Gastrocnemius medialis (tissue), 4 donors: ENCODE measurements at regions not wholly inside any gene's neighbourhood (a gene's known extent, or its start where the extent isn't known, plus 50 kb on each side); places are given as distances from the start of the nearest gene placed in this dataset.
"Not testable (repeated sequence)": the region's sequence is repeated elsewhere in the genome, so short reads cannot be mapped to it uniquely, and the experiment has no call there.

Experiments
- ATAC-seq, 2 donors: fragments of 150-250 bp; one replicate each; pipeline ENCODE4 v1.9.1; 2016
- DNase-seq, 2 donors: peaks; one replicate each; pipeline ENCODE4 v3.0.0-alpha.2; 2019
- H3K27ac ChIP-seq, 4 donors: fragments of 200-600 bp; sonication (generic); 1 replicate in 1 of 4; 2 replicates in 3 of 4; pipeline ENCODE4 v1.5.1; 2016 to 2018; ENCODE audit warnings: mild to moderate bottlenecking in 2 of 4, moderate library complexity in 1 of 4
- H3K27me3 ChIP-seq, 3 donors: fragments of 200-600 bp; sonication (generic) in 2 of 3; 1 replicate in 1 of 3; 2 replicates in 2 of 3; pipeline versions ENCODE4 v1.5.1 to v1.6.0; 2016 to 2019; ENCODE audit warnings: mild to moderate bottlenecking in 1 of 3, moderate library complexity in 1 of 3
- H3K36me3 ChIP-seq, 2 donors: fragments of 200-600 bp; sonication (generic) in 1 of 2; one replicate each; pipeline ENCODE4 v1.5.1; 2017 to 2018
- H3K4me1 ChIP-seq, 2 donors: fragments of 200-600 bp; sonication (generic) in 1 of 2; one replicate each; pipeline ENCODE4 v1.5.1; 2016 to 2017; ENCODE audit warnings: mild to moderate bottlenecking in 2 of 2
- H3K4me3 ChIP-seq, 4 donors: fragments of 200-600 bp; sonication (generic) in 3 of 4; 1 replicate in 1 of 4; 2 replicates in 3 of 4; pipeline ENCODE4 v1.5.1; 2016 to 2019; ENCODE audit warnings: mild to moderate bottlenecking in 2 of 4
- H3K9me3 ChIP-seq, 3 donors: fragments of 200-600 bp; sonication (generic) in 2 of 3; 1 replicate in 1 of 3; 2 replicates in 2 of 3; pipeline ENCODE4 v1.5.1; 2016 to 2019
- CTCF ChIP-seq, 5 experiments: fragments of 450-650 bp in 3 of 5; fragments of 200-600 bp in 2 of 5; sonication (generic) in 2 of 5; IDR thresholded peaks in 4 of 5; conservative IDR thresholded peaks in 1 of 5; 1 replicate in 4 of 5; 2 replicates in 1 of 5; pipeline ENCODE4 v1.5.1; 2016 to 2019; ENCODE audit warnings: antibody characterized with exemption in 5 of 5, mild to moderate bottlenecking in 3 of 5, moderate library complexity in 3 of 5
- POLR2A ChIP-seq, 2 donors: fragments of 450-650 bp; IDR thresholded peaks; one replicate each; pipeline ENCODE4 v1.6.1; 2017; ENCODE audit warnings: antibody characterized with exemption in 2 of 2, mild to moderate bottlenecking in 2 of 2, moderate library complexity in 2 of 2
- in situ Hi-C, 4 donors: fragments of 200-750 bp; cut with MboI; loops; one replicate each; pipeline versions ENCODE4 v1.15.0 to v1.8.0; 2017; ENCODE audit warnings: low sequenced_read_pairs in 4 of 4
- intact Hi-C: fragments of 100-400 bp; cut with DNase I; formaldehyde crosslinking; loops from one replicate; pipeline ENCODE4 v1.15.1; 2023; ENCODE audit warnings: low total_unique reads

GRCh38 chr6:67698534-67698933 is 936.5 kb upstream of the ADGRB3 start:
- in situ Hi-C loops (no loop called here), intact Hi-C loops (no loop called here)
- TF ChIP-seq CTCF (IDR thresholded peaks at IDR 0.05 in 4 of 5, conservative IDR thresholded peaks at IDR 0.05 in 1 of 5) (no peak), POLR2A (IDR thresholded peaks at IDR 0.05) (no peak)
- H3K36me3 ChIP-seq, result no peaks in the 10 kb centered on the region
- no peaks in the 10 kb centered on the region for H3K27me3 ChIP-seq
- H3K4me3 ChIP-seq, result no peak overlapping the region
- DNase-seq (no peak), ATAC-seq (no peak)
- H3K9me3 ChIP-seq, result no peaks in the 10 kb centered on the region
- H3K27ac ChIP-seq, result no peak overlapping the region
- H3K4me1 ChIP-seq, result no peaks in the 10 kb centered on the region

- ATAC-seq (no peak), DNase-seq (no peak)
- no peaks in the 10 kb centered on the region for H3K4me1 ChIP-seq
- intact Hi-C loops (no loop called here), in situ Hi-C loops (no loop called here)
- no peaks in the 10 kb centered on the region for H3K27me3 ChIP-seq
- no peak for TF ChIP-seq POLR2A (IDR thresholded peaks at IDR 0.05)
- no peaks in the 10 kb centered on the region for H3K9me3 ChIP-seq
- no peak overlapping the region for H3K4me3 ChIP-seq
- H3K27ac ChIP-seq, result no peak overlapping the region
- H3K36me3 ChIP-seq, result no peaks in the 10 kb centered on the region
These were observed 941.0 kb upstream of the ADGRB3 start for GRCh38 chr6:67694127-67694526.

GRCh38 chr6:67689329-67689728 is 945.8 kb upstream of the ADGRB3 start:
- intact Hi-C loops, result no loop called here
- H3K4me3 ChIP-seq, result no peak overlapping the region

GRCh38 chr6:67687396-67687795 is 947.7 kb upstream of the ADGRB3 start:
- DNase-seq (no peak), ATAC-seq (no peak)
- H3K4me1 ChIP-seq, result no peaks in the 10 kb centered on the region
- in situ Hi-C loops (no loop called here), intact Hi-C loops (no loop called here)
- no peaks in the 10 kb centered on the region for H3K36me3 ChIP-seq
- TF ChIP-seq POLR2A (IDR thresholded peaks at IDR 0.05) (no peak), CTCF (IDR thresholded peaks at IDR 0.05 in 4 of 5, conservative IDR thresholded peaks at IDR 0.05 in 1 of 5) (no peak)
- no peaks in the 10 kb centered on the region for H3K27me3 ChIP-seq
- no peaks in the 10 kb centered on the region for H3K9me3 ChIP-seq
- no peak overlapping the region for H3K27ac ChIP-seq
- H3K4me3 ChIP-seq, result no peak overlapping the region

More at GRCh38 chr6:67689329-67689728, 945.8 kb upstream of the ADGRB3 start:
- Histone ChIP-seq H3K36me3 (no peaks in the 10 kb centered on the region), H3K27ac (no peak overlapping the region), H3K27me3 (no peaks in the 10 kb centered on the region), H3K4me1 (no peaks in the 10 kb centered on the region), H3K9me3 (no peaks in the 10 kb centered on the region)
- DNase-seq, result no peak
- ATAC-seq, result no peak
- in situ Hi-C loops, result no loop called here
- TF ChIP-seq POLR2A (IDR thresholded peaks at IDR 0.05) (no peak), CTCF (IDR thresholded peaks at IDR 0.05 in 4 of 5, conservative IDR thresholded peaks at IDR 0.05 in 1 of 5) (no peak)

- DNase-seq, intact Hi-C loops, H3K27me3 ChIP-seq, H3K4me1 ChIP-seq, in situ Hi-C loops, ATAC-seq, H3K9me3 ChIP-seq, H3K36me3 ChIP-seq, H3K4me3 ChIP-seq, H3K27ac ChIP-seq: not testable (repeated sequence)
These were observed 948.9 kb upstream of the ADGRB3 start for GRCh38 chr6:67686225-67686624.

GRCh38 chr6:67683960-67684359 is 951.1 kb upstream of the ADGRB3 start:
- in situ Hi-C loops, result no loop called here
- H3K27ac ChIP-seq, result no peak overlapping the region
- ATAC-seq, result no peak
- H3K27me3 ChIP-seq, result no peaks in the 10 kb centered on the region
- no peaks in the 10 kb centered on the region for H3K4me1 ChIP-seq
- intact Hi-C loops, result no loop called here
- no peaks in the 10 kb centered on the region for H3K9me3 ChIP-seq
- no peak for TF ChIP-seq POLR2A (IDR thresholded peaks at IDR 0.05)
- no peaks in the 10 kb centered on the region for H3K36me3 ChIP-seq
- no peak overlapping the region for H3K4me3 ChIP-seq
- no peak for DNase-seq
